ENCODE measurements at regions not wholly inside any gene's neighbourhood (a gene's known extent, or its start where the extent isn't known, plus 50 kb on each side); places are given as distances from the start of the nearest gene placed in this dataset.
"Not testable (repeated sequence)": the region's sequence is repeated elsewhere in the genome, so short reads cannot be mapped to it uniquely, and the experiment has no call there.

DNA sequence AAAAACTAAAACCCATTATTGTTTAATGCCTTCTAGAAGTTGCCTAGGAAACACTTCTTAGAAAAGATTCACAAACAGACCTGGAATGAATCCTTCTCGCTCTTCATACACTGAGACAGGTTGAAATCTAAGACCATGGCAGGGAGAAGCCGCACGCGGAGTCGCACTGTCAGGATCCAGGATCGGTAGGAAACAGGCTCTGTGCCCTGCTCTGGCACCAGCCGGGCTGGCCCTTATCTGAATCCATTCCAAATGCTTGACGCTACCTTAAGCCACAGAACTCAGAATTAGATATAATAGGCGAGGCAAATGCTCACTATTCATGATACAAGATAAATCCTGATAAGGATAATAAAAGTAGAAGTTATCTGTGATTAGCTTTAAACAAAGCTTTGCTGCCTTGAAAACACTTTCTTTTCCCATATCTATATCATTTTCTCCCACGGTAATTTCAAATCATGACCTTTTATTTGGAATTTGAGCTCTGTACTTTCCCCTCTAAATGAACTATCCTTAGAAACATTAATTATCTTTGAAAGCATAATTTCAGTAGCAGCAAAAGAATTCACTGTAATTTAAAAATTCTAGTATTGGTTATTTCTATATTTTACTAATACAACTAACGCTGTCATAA, 385.6 kb downstream of the IRS2 start:
- no peak for DNase-seq (ENCODE audit: low read depth in 2 of 2)

DNA sequence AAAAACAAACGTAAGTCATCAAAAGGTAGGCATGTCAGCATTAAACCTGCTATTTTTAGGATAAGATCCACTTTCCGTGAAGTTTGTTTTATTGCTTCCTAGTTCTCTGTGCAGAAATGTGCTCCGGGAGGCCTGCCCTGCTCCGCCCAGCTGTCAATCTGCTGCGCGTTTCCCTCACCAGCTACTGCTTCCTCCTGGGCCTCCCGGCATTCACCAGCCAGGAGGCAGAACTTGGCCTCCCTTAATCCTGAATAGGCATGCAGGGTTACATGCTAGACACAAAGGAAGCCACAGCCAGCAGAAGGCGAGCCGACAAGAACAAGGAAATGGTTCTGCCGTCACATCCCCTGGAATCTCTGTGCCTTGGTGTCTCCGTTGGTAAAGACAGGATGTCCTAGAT, 386.2 kb downstream of the IRS2 start:
- DNase-seq (ENCODE audit: low read depth in 2 of 2), result no peak

DNA sequence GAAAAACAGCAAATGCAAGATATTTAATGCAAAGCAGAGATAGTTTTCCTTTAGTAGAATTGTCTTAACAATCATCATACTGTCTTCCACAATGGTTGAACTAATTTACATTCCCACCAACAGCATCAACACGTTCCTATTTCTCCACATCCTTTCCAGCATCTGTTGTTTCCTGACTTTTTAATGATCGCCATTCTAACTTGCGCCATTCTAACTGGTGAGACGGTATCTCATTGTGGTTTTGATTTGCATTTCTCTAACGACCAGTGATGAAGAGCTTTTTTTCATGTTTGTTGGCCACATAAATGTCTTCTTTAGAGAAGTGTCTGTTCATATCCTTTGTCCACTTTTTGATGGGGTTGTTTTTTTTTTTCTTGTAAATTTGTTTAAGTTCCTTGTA, 388.3 kb downstream of the IRS2 start:
- not testable (repeated sequence) for DNase-seq (ENCODE audit: low read depth in 2 of 2)

DNA sequence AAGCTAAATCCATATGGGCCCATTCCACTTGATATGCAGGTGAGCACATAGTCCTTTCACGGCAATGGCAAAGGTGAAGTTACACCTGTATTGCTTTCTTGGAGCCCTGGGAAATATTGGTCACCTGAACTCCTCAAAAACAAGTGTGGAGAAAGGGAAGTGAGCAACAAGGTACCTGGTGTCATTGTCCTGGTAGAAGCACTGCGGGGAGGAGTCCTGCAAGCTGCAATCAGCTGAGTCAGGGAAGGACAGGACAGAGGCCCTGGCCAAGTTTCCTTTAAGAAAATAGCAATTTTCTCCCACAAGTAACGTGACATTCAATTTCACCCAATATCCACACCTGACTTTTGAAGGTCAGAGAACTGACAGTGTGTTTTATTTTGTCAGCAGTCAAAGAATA, 389.1 kb downstream of the IRS2 start:
- DNase-seq (ENCODE audit: low read depth in 2 of 2), result no peak

DNA sequence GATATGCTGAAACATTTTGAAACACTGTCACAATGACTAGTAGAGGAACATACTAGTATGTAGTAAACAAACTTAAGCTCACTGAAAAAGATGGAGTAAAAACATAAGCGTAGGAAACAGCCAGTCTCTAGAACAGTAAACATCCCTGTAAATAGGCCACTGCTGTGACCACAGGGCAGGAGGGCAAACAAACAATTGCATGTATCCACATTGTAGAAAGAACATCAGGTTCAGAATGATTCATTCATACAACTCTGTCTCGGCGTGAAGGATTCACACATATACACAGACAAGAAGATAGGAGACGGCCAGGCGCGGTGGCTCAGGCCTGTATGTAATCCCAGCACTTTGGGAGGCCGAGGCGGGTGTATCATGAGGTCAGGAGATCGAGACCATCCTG, 390.1 kb downstream of the IRS2 start:
- DNase-seq (ENCODE audit: low read depth in 2 of 2), result no peak

DNA sequence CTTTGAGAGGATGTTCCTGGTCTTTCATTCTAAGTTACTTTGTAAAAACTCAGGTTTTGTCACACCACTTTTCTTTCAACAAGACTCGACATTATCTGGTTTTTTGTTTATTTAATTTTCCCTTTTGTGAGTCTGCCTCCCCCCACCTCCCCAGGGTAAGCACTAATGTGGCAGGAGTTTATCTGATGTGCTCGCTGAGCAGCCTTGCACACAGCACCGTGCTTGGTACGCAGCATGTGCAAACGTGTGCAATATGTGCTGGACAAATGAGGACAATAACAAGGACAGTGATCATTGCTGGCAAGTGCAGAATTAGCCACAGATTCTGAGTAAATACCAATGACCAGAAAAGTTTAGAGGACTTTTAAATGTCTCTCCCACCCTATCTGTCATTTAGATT, 391.4 kb downstream of the IRS2 start:
- DNase-seq (ENCODE audit: low read depth in 2 of 2), result no peak

- DNase-seq (ENCODE audit: low read depth in 2 of 2), result no peak
Measured at GRCh38 chr13:109394311-109394988, 391.9 kb downstream of the IRS2 start.

- no peak for DNase-seq (ENCODE audit: low read depth in 2 of 2)
Measured at GRCh38 chr13:109393045-109393444, 393.3 kb downstream of the IRS2 start.

DNA sequence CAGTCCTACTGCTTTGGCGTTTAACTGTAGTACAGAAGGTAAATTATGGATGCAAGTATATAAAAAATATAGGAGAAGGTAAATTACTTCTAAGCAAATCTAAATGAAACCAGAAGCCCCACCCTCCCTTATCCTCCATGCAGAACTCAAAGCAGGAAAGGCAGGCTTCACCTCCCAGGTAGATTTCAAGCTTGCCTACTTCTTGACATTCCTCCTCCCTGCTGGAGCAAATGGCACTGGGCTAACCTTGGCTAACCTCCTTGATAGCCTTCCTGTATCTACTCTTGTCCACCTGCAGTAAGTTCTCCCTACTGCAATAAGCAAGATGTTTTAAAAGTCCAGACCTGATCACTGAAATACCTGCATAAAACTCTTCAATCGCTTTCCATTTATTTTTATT, 396.0 kb downstream of the IRS2 start:
- DNase-seq (ENCODE audit: low read depth in 2 of 2), result no peak

DNA sequence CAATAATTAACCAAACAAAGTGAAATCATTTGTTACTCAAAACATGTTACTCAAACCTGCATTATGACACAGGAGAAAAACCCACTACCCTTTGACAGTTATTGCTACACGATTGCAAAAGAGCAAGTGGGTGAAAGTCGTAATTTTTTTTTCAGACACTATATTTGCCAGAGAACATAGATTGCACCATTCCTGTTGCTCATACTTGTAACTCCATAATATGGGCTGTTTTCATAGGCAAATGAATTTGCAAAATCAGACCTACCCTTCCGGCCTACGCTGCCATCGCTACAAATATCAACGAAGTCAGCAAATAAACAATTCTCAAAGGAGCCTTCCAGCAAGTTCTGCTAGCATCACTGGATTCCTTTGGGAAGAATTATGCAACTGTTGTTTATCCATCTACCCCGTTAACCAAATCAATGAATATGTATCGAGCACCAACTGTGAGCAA, 396.5 kb downstream of the IRS2 start:
- DNase-seq (ENCODE audit: low read depth in 2 of 2), result no peak

DNA sequence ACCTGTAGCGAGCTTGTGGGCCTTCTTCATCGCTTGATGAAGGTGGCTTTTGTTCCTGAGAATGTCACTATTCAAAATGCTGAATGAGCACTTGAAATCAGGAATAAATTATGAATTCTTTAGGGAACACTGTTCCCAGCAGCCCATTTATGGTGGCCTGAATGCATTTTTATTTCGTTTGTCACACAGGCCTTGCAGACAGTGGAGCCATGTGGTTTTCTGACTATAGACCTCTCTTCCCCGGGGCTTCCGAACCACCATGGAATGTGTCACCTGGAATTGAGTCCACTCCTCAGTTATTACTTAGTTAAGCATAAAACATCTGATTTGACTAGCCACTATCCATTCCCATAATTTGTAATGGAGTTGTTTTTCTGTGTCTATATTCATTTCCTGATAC, 396.9 kb downstream of the IRS2 start:
- DNase-seq (ENCODE audit: low read depth in 2 of 2), result no peak

DNA sequence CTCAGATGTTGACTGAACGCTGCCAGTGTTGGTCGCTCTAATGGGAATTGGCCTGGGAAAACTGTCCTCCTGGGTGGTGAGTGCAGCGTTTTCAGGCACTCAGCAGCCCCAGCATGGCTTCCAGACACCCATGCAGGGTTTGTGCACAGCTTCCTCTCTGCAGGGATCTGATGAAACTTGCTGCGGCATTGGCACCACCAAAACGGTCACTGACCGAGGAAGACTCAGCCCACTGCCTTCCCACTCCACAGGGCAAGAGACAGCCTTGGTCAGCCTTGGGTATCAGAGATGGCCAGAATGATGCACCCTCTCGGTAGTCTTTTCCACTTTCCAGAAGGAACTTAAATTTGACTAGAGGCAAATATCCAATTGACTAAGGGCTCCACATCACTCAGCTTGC, 398.9 kb downstream of the IRS2 start:
- DNase-seq (ENCODE audit: low read depth in 2 of 2), result no peak

- DNase-seq (ENCODE audit: low read depth in 2 of 2), result no peak
Measured at GRCh38 chr13:109385242-109385560, 401.2 kb downstream of the IRS2 start.

DNA sequence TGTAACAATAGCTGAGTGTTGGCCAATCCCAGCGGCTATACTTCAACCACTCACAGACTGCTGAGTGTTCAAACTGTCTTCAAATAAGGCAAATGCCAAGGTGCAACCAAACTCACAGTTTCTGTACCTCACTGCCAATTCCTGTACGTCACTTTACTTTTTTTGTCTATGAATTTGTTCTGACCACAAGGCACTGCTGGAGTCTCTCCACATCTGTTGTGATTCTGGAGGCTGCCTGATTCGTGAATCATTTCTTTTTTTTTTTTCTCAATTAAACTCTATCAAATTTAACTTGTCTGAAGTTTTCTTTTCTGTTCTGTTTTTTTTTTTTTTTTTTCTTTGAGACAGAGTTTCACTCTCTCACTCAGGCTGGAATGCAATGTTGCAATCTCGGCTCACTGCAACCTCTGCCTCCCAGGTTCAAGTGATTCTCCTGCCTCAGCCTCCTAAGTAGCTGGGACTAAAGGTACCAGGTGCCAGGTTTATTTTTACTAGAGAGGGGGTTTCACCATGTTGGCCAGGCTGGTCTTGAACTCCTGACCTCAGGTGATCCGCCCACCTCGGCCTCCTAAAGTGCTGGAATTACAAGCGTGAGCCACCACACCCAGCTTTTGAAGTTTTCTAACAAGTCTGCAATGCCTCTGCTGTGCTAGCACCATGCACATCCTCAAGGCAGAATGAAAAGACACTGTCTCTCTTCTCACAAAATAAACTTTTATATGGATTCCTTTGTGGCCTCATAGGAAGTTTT, 401.7 kb downstream of the IRS2 start:
- no peak for DNase-seq (ENCODE audit: low read depth in 2 of 2)

DNA sequence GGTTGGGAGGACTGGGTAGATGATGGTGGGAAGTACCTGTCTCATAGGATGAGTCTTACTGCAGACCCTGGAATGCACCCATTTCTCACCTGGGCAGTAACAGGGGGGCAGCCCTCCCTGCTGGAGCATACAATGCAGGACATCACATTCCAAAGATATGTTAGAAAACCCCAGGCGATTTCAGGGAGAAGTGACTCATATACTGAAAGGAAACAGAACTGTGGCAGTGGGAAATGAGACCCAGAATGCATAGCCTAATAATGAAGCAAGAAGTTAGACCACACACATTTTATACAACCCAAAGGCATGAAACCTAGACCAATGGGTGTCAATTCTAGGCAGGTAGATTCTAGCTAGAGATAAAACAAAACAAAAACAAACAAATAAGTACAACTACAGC, 402.7 kb downstream of the IRS2 start:
- DNase-seq (ENCODE audit: low read depth in 2 of 2), result no peak

- DNase-seq (ENCODE audit: low read depth in 2 of 2), result no peak
Measured at GRCh38 chr13:109381546-109382180, 404.7 kb downstream of the IRS2 start.

DNA sequence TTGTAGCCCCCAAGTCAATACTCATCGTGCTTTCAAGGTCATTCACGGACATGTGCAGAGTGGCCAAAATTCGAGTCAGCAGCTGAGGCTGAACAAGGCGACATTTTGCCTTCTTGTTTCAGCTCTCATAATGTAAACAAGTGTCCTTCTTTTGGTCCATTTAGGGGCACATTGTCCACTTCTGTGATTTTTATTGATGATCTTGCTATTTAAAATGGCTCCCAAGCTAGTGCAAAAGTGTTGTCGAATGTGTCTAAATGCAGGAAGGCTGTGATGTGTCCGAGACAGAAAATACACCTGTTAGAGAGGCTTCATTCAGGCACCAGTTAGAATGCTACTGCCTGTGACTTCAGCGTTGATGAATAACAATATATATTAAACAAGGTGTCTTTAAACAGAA, 405.9 kb downstream of the IRS2 start:
- no peak for DNase-seq (ENCODE audit: low read depth in 2 of 2)

GRCh38 chr13:109379930-109380329, 406.5 kb downstream of the IRS2 start:
- no peak for DNase-seq (ENCODE audit: low read depth in 2 of 2)

- no peak for DNase-seq (ENCODE audit: low read depth in 2 of 2)
Measured at GRCh38 chr13:109376936-109377335, 409.4 kb downstream of the IRS2 start.

- no peak for DNase-seq (ENCODE audit: low read depth in 2 of 2)
Measured at GRCh38 chr13:109374609-109375200, 411.7 kb downstream of the IRS2 start.

- DNase-seq (ENCODE audit: low read depth in 2 of 2), result no peak
Measured at GRCh38 chr13:109372666-109373065, 413.7 kb downstream of the IRS2 start.

- no peak for DNase-seq (ENCODE audit: low read depth in 2 of 2)
Measured at GRCh38 chr13:109371066-109371465, 415.3 kb downstream of the IRS2 start.

All from stimulated activated CD8-positive, alpha-beta memory T cell treated with anti-CD3 and anti-CD28 coated beads, Interleukin-7, amount 100 ng/mL, for 1 hour (primary cell).